Muscle of leg (tissue), 3 donors: ENCODE measurements at regions not wholly inside any gene's neighbourhood (a gene's known extent, or its start where the extent isn't known, plus 50 kb on each side); places are given as distances from the start of the nearest gene placed in this dataset.
"Not testable (repeated sequence)": the region's sequence is repeated elsewhere in the genome, so short reads cannot be mapped to it uniquely, and the experiment has no call there.

Experiments used
- DNase-seq: peaks from one replicate; pipeline ENCODE4 v3.0.0; 2013
- H3K27ac ChIP-seq: one replicate; pipeline ENCODE4 v1.5.1; 2013; ENCODE audit warnings: mild to moderate bottlenecking, low read length, control low read depth
- H3K27me3 ChIP-seq: one replicate; pipeline ENCODE4 v1.6.1; 2013; ENCODE audit warnings: low read length; ENCODE audit not compliant: control insufficient read depth, insufficient read depth
- H3K36me3 ChIP-seq: one replicate; pipeline ENCODE4 v1.6.1; 2013; ENCODE audit warnings: low read length; ENCODE audit not compliant: control insufficient read depth, insufficient read depth
- H3K4me1 ChIP-seq: one replicate; pipeline ENCODE4 v1.6.1; 2013; ENCODE audit warnings: low read length; ENCODE audit not compliant: control insufficient read depth, insufficient read depth
- H3K4me3 ChIP-seq: one replicate; pipeline ENCODE4 v1.5.1; 2013; ENCODE audit warnings: low read length, control low read depth
- H3K9me3 ChIP-seq: replicated peaks from 2 replicates; pipeline ENCODE4 v1.6.1; 2013; ENCODE audit warnings: low read depth, low read length; ENCODE audit not compliant: control insufficient read depth
- WGBS: methylation state at CpG from one replicate; pipeline ENCODE4 v1.1.5; 2013; ENCODE audit warnings: missing lambda C conversion rate; ENCODE audit not compliant: insufficient coverage; 5-methylcytosine and 5-hydroxymethylcytosine counted together

- Histone ChIP-seq H3K4me3 (no peak overlapping the region), H3K27ac (no peak overlapping the region), H3K27me3 (no peaks in the 10 kb centered on the region), H3K4me1 (no peaks in the 10 kb centered on the region), H3K36me3 (no peaks in the 10 kb centered on the region), H3K9me3 (no peaks in the 10 kb centered on the region)
- DNase-seq, result no peak
- no CpG with 5 or more reads among the region's 1 CpG for WGBS
Observed at GRCh38 chr16:17031484-17032268, 439.1 kb downstream of the XYLT1 start.

GRCh38 chr16:17032332-17032731, 438.4 kb downstream of the XYLT1 start:
- Histone ChIP-seq H3K27me3 (no peaks in the 10 kb centered on the region), H3K36me3 (no peaks in the 10 kb centered on the region), H3K27ac (no peak overlapping the region), H3K4me1 (no peaks in the 10 kb centered on the region), H3K4me3 (no peak overlapping the region), H3K9me3 (no peaks in the 10 kb centered on the region)
- no peak for DNase-seq
- 87% methylated on average over 3 of the region's 6 CpGs for WGBS

GRCh38 chr16:17034477-17035252, 436.1 kb downstream of the XYLT1 start:
- Histone ChIP-seq H3K27me3 (no peaks in the 10 kb centered on the region), H3K4me1 (no peaks in the 10 kb centered on the region), H3K27ac (no peak overlapping the region), H3K4me3 (no peak overlapping the region), H3K9me3 (no peaks in the 10 kb centered on the region), H3K36me3 (no peaks in the 10 kb centered on the region)
- no peak for DNase-seq
- no CpG with 5 or more reads among the region's 1 CpG for WGBS

- no peak overlapping the region for H3K4me3 ChIP-seq
- WGBS, result 69% methylated on average over 2 of the region's 5 CpGs
- H3K27ac ChIP-seq, result no peak overlapping the region
- H3K4me1 ChIP-seq, result no peaks in the 10 kb centered on the region
- H3K36me3 ChIP-seq, result no peaks in the 10 kb centered on the region
- H3K27me3 ChIP-seq, result no peaks in the 10 kb centered on the region
- no peaks in the 10 kb centered on the region for H3K9me3 ChIP-seq
- DNase-seq, result no peak
Observed at GRCh38 chr16:17037499-17037898, 433.3 kb downstream of the XYLT1 start.

GRCh38 chr16:17038415-17038814, 432.3 kb downstream of the XYLT1 start:
- H3K27ac ChIP-seq, result no peak overlapping the region
- DNase-seq, result no peak

GRCh38 chr16:17049109-17049508, 421.7 kb downstream of the XYLT1 start:
- not testable (repeated sequence) for H3K36me3 ChIP-seq, H3K27ac ChIP-seq, DNase-seq, H3K27me3 ChIP-seq, H3K4me1 ChIP-seq, H3K9me3 ChIP-seq, H3K4me3 ChIP-seq
- no CpG with 5 or more reads among the region's 2 CpGs for WGBS

More at GRCh38 chr16:17038415-17038814, 432.3 kb downstream of the XYLT1 start:
- Histone ChIP-seq H3K27me3 (no peaks in the 10 kb centered on the region), H3K9me3 (no peaks in the 10 kb centered on the region), H3K4me3 (no peak overlapping the region), H3K4me1 (no peaks in the 10 kb centered on the region), H3K36me3 (no peaks in the 10 kb centered on the region)
- WGBS, result 55% methylated on average over 5 of the region's 5 CpGs

- Histone ChIP-seq H3K9me3 (no peaks in the 10 kb centered on the region), H3K36me3 (no peaks in the 10 kb centered on the region), H3K27me3 (no peaks in the 10 kb centered on the region), H3K4me1 (no peaks in the 10 kb centered on the region), H3K4me3 (no peak overlapping the region), H3K27ac (no peak overlapping the region)
- no CpG with 5 or more reads among the region's 1 CpG for WGBS
- DNase-seq, result no peak
Observed at GRCh38 chr16:17050468-17050867, 420.3 kb downstream of the XYLT1 start.
